GM12878 (cell line): ENCODE measurements at regions not wholly inside any gene's neighbourhood (a gene's known extent, or its start where the extent isn't known, plus 50 kb on each side); places are given as distances from the start of the nearest gene placed in this dataset.

Experiments used
- ATAC-seq: fragments of 200-7000 bp; cut with Tn5 transposase; 3 replicates; pipeline ENCODE4 v1.9.1; 2020; ENCODE audit warnings: mild to moderate bottlenecking, moderate library complexity
- BruUV-seq: library from RNA; stranded (reverse); fragments of 400-500 nt; replicated peaks from 2 replicates; lab custom pipeline; 2021; lab: Mats Ljungman, UMichigan
- CTCF ChIA-PET: fragments of 300-600 bp; sonication (Branson Sonifier 250); formaldehyde crosslinking; extraction: SDS; loops from one replicate; lab custom pipeline; 2021; ENCODE audit warnings: inconsistent platforms; lab: Yijun Ruan, JAX
- POLR2A ChIA-PET: fragments of 350-600 bp; formaldehyde crosslinking; extraction: SDS; loops from one replicate; lab custom pipeline; 2021; ENCODE audit warnings: inconsistent platforms; lab: Charles Lee
- RAD21 ChIA-PET: fragments of 300-600 bp; sonication (Branson Sonifier 250); formaldehyde crosslinking; loops from one replicate; lab custom pipeline; 2023; ENCODE audit warnings: antibody characterized with exemption; ENCODE audit not compliant: unreplicated experiment; lab: Charles Lee
- SMC1A ChIA-PET: fragments of 300-600 bp; sonication (Branson Sonifier 250); formaldehyde crosslinking; loops from one replicate; lab custom pipeline; 2023; ENCODE audit not compliant: unreplicated experiment, uncharacterized antibody; lab: Charles Lee
- DNase-seq: peaks from one replicate; pipeline ENCODE4 v3.0.0-alpha.2; 2011; ENCODE audit warnings: low read depth, low spot score
- FAIRE-seq: peaks from 3 replicates; lab custom pipeline; 2011; peaks lifted over from hg19 to GRCh38; lab: Jason Lieb, UNC
- H2AFZ ChIP-seq: 2 replicates; pipeline ENCODE4 v1.6.0; 2011; ENCODE audit warnings: low read depth, low read length, control low read depth; ENCODE audit not compliant: control insufficient read depth
- H3K27ac ChIP-seq: 2 replicates; pipeline ENCODE4 v1.5.1; 2011; ENCODE audit warnings: control low read depth; ENCODE audit not compliant: control insufficient read depth, insufficient read depth
- H3K27me3 ChIP-seq, 2 experiments: replicated peaks in 1 of 2; 2 replicates each; pipeline versions ENCODE4 v1.6.0 to v1.6.1; 2011; ENCODE audit warnings: low read length in 1 of 2; ENCODE audit not compliant: control insufficient read depth in 2 of 2, insufficient read depth in 2 of 2
- H3K36me3 ChIP-seq, 2 experiments: 2 replicates each; pipeline ENCODE4 v1.5.1; 2011; ENCODE audit warnings: low read length in 1 of 2; ENCODE audit not compliant: control insufficient read depth in 2 of 2, insufficient read depth in 2 of 2
- H3K4me1 ChIP-seq: 2 replicates; pipeline ENCODE4 v1.6.1; 2011; ENCODE audit warnings: mild to moderate bottlenecking, low read length, moderate library complexity, mixed read lengths; ENCODE audit not compliant: control insufficient read depth, insufficient read depth
- H3K4me2 ChIP-seq: 2 replicates; pipeline ENCODE4 v1.6.0; 2011; ENCODE audit warnings: control low read depth; ENCODE audit not compliant: control insufficient read depth, insufficient read depth
- H3K4me3 ChIP-seq: fragments of 200-600 bp; sonication (generic); 2 replicates; pipeline ENCODE4 v1.5.1; 2016
- H3K79me2 ChIP-seq: 2 replicates; pipeline ENCODE4 v1.6.0; 2011; ENCODE audit warnings: low read length; ENCODE audit not compliant: control insufficient read depth, insufficient read depth
- H3K9ac ChIP-seq: 2 replicates; pipeline ENCODE4 v1.8.0; 2011; ENCODE audit warnings: low read length, control low read depth, mixed read lengths; ENCODE audit not compliant: control insufficient read depth, insufficient read depth
- H3K9me3 ChIP-seq: replicated peaks from 3 replicates; pipeline ENCODE4 v1.5.1; 2011; ENCODE audit warnings: mild to moderate bottlenecking, low read length; ENCODE audit not compliant: control insufficient read depth, insufficient read depth
- H4K20me1 ChIP-seq: 2 replicates; pipeline ENCODE4 v1.6.0; 2011; ENCODE audit not compliant: control insufficient read depth, insufficient read depth
- CHD1 ChIP-seq: IDR thresholded peaks from 2 replicates; pipeline ENCODE4 v1.6.1; 2012; ENCODE audit warnings: low read depth, low read length, improper control_type of control experiment
- ELK1 ChIP-seq: IDR thresholded peaks from 2 replicates; pipeline ENCODE4 v1.6.1; 2012; ENCODE audit warnings: low read depth, low read length, improper control_type of control experiment
- HSF1 ChIP-seq: fragments of 150-350 bp; IDR thresholded peaks from 2 replicates; pipeline ENCODE4 v1.6.1; 2014; ENCODE audit warnings: mild to moderate bottlenecking, low read depth, low read length
- SPI1 ChIP-seq: IDR thresholded peaks from 2 replicates; pipeline ENCODE4 v1.6.1; 2011; ENCODE audit warnings: low read depth, mild to moderate bottlenecking, low read length, moderate library complexity, borderline replicate concordance; ENCODE audit not compliant: insufficient read depth
- TAF1 ChIP-seq: IDR thresholded peaks from 2 replicates; pipeline ENCODE4 v1.6.1; 2011; ENCODE audit warnings: mild to moderate bottlenecking, low read depth, low read length, borderline replicate concordance
- ZBTB40 ChIP-seq: fragments of 450-650 bp; IDR thresholded peaks from 2 replicates; pipeline ENCODE4 v1.6.1; 2016; ENCODE audit warnings: mild to moderate bottlenecking, moderate library complexity, borderline replicate concordance
- ZSCAN29 ChIP-seq: fragments of 450-650 bp; IDR thresholded peaks from 2 replicates; pipeline ENCODE4 v1.6.1; 2017; ENCODE audit warnings: mild to moderate bottlenecking, moderate library complexity
- WGBS: methylation state at CpG from one replicate; pipeline ENCODE4 v1.1.6; 2016; ENCODE audit warnings: low lambda C conversion rate; ENCODE audit not compliant: insufficient replicate concordance, insufficient coverage; ENCODE audit errors: missing lambda C conversion rate; 5-methylcytosine and 5-hydroxymethylcytosine counted together
- in situ Hi-C: fragments of 300-500 bp; cut with MboI; formaldehyde crosslinking; loops from 9 replicates; pipeline ENCODE4 v1.14.3; 2018; ENCODE audit warnings: mixed read lengths
- intact Hi-C: fragments of 100-400 bp; cut with micrococcal nuclease; formaldehyde crosslinking; loops from one replicate; pipeline ENCODE4 v1.14.2; 2022; ENCODE audit not compliant: unreplicated experiment

GRCh38 chr2:74760875-74761630, 72.9 kb upstream of the HK2 start:
- intact Hi-C loops = no loop called here
- Histone ChIP-seq H3K79me2 (no peaks in the 10 kb centered on the region), H3K9me3 (peaks cover 4% of the 10 kb centered on the region; the same call in 2 of the 3 replicates), H3K4me1 (peaks cover 12% of the 10 kb centered on the region; the same call in 1 of the 2 replicates), H3K4me3 (no peak overlapping the region), H3K9ac (no peak overlapping the region), H3K36me3 (no peaks in the 10 kb centered on the region), H3K27me3 (no peaks in the 10 kb centered on the region), H3K4me2 (no peak overlapping the region), H2AFZ (no peak overlapping the region), H3K27ac (no peak overlapping the region), H4K20me1 (no peaks in the 10 kb centered on the region)
- RAD21 ChIA-PET = no interaction called here
- TF ChIP-seq HSF1 (no peak), TAF1 (no peak), ZBTB40 (no peak), ZSCAN29 (no peak), CHD1 (no peak), ELK1 (no peak), SPI1 (no peak)
- ATAC-seq (no peak), DNase-seq (no peak), FAIRE-seq (no peak)
- CTCF ChIA-PET = interaction anchor here (0.6 to 0.9 kb wide), 3 partner anchors 10 to 117 kb away, joined by 3 read pairs; no protein-coding TSS in a partner anchor
- 32% methylated on average over 6 of the region's 6 CpGs for WGBS
- SMC1A ChIA-PET = interaction anchor here (0.6 kb wide), 1 partner anchor 165 kb away, joined by 3 read pairs; no protein-coding TSS in a partner anchor
- no TSS peak for BruUV-seq
- in situ Hi-C loops = no loop called here
- POLR2A ChIA-PET = no interaction called here
